ENCODE measurements at regions not wholly inside any gene's neighbourhood (a gene's known extent, or its start where the extent isn't known, plus 50 kb on each side); places are given as distances from the start of the nearest gene placed in this dataset.

DNA sequence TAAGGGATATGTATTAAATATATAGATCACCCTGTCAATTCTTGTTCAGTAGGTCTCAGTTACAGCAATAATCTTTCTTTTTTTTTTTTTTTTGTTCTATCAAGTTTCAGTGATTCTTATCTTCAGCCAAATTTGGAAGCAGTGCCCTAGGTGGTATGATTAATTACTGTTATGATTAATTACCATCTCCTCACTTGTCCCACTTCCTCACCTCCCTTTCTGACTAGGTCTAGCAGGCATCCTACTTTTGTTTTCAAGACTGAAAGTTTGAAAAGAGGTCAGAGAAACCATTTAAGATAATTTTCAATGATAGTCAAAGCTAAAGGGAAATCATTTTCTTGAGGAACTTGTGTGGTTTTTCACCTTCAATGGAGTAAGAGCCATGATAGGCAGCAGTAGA, 144.0 kb upstream of the CNTN4 start:
- no peak for DNase-seq (ENCODE audit: low read depth)

DNA sequence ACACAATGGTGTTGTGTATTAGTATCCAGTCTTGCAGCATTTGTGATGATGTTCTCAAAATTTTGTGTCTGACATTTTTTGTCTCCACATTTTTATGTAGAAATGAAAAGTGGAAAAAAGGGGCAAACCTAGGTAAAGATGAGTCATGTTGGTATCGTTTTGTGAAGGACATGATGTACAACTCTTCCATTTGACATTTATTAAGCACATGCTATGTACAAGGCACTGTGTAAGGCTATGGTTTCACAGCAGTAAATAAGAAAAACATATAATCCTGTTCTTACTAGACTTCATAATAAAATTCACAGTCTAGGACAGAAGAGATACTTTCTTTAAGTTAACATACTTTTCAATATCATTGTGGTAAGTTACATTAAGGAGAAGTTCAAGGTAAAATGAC, 143.5 kb upstream of the CNTN4 start:
- no peak for DNase-seq (ENCODE audit: low read depth)

DNA sequence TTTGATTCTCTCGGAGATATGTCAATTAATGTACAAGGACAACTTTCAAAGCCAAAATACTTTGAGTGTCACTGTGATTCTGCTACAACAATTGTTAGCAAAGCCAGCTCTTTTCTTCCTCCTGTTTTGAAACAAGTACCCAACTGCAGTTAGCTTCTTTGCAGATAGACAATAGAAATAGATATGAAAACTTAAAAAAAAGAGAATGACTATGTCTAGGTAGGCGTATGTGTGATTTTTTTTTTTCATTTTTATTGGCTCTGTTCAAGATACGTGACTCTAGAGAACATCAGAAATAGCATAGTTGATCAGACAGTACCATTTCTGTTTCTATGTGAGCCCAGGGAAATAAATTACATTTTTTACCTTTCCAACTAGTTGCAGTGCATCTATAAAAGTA, 142.9 kb upstream of the CNTN4 start:
- no peak for DNase-seq (ENCODE audit: low read depth)

GRCh38 chr3:1960506-1960905, 138.2 kb upstream of the CNTN4 start:
- no peak for DNase-seq (ENCODE audit: low read depth)

DNA sequence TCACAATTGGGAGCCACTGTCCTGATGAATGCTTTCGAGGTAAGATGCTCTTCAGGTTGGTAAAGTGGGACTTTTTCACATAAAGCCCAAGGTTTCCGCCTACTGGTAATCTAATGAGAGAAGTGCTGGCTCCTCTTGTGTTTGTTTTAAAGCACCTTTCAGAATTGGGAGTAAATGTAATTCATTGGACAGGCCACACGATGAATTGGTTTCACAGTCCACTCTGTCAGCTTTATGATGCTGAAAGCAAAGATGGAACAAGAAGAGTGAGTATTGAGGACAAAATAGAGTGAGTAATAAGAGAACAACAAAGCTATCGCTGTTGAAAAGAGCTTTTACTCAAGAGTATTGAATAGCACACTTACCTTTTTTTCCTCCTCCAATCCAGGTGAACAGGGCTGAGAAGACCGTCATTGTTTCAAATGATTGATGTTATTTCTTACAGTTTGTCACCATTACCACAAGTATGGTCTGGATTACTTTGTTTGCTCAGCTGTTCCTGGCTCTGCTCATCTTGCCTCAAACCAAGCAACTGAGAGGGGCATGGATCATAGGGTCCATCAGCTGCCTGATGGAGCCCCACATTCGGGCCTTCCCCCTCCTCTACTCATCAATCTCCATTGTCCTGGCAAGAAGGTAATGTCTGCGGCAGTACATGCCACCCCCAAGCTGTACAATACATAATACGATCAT, 136.1 kb upstream of the CNTN4 start:
- DNase-seq (ENCODE audit: low read depth) = no peak

DNA sequence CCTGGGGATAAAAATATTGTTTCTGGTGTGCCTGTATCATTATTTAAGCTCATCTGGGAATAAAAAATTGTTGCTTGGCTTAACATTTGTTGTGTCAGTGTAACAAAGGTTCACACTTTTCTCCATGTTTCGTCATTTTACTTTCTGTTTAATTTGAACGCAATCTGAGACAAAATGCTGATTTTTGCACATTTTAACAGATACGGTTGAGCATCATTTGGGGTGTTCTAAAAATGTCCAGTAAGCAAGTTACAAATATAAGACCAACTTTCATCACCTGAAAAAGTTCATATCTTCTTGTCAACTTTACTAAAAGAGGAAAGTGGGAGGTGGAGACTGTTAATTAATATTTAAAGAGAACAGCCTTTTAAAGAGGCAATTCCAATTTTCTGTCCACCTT, 134.8 kb upstream of the CNTN4 start:
- DNase-seq (ENCODE audit: low read depth) = no peak

DNA sequence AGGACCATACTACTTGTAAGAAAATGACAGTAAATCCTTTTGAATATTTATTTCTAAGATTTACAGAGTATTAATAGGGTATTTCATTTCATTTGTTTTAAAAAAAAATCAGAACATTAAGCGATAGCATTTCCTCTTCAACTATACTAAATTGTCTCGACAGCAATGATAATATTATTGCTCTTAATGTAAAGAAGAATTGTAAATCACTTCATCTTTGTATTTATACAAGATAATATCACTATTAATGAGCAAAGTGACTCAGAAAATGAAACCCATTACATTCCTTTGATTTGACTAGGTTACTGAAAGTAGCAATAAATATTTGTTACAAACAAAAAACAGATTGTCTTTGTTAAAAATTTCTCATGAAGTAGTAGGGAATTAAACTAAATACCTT, 131.1 kb upstream of the CNTN4 start:
- no peak for DNase-seq (ENCODE audit: low read depth)

- no peak for DNase-seq (ENCODE audit: low read depth)
Measured at GRCh38 chr3:1969281-1969680, 129.4 kb upstream of the CNTN4 start.

- peak; percentile 1 for DNase-seq (ENCODE audit: low read depth)
Measured at GRCh38 chr3:1971780-1972179, 126.9 kb upstream of the CNTN4 start.

- DNase-seq (ENCODE audit: low read depth) = no peak
Measured at GRCh38 chr3:1979961-1980615, 118.6 kb upstream of the CNTN4 start.

GRCh38 chr3:1987980-1988379, 110.7 kb upstream of the CNTN4 start:
- DNase-seq (ENCODE audit: low read depth) = no peak

DNA sequence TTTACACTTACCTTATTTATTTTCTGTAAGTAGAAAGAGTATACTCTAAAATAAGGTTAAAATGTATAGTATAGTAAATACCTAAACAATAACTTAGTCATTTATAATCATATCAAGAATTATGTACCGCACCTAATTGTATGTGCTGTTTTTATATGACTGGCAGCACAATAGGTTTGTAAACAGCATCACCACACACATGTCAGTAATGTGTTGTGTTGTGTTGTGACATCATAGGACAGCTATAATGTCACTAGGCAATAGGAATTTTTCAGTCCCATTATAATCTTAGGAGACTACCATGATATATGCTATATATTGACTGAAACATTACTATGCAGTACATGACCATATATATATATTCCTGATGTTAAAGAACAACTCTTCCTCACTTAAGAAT, 99.9 kb upstream of the CNTN4 start:
- no peak for DNase-seq (ENCODE audit: low read depth)

- no peak for DNase-seq (ENCODE audit: low read depth)
Measured at GRCh38 chr3:2001306-2002108, 97.2 kb upstream of the CNTN4 start.

DNA sequence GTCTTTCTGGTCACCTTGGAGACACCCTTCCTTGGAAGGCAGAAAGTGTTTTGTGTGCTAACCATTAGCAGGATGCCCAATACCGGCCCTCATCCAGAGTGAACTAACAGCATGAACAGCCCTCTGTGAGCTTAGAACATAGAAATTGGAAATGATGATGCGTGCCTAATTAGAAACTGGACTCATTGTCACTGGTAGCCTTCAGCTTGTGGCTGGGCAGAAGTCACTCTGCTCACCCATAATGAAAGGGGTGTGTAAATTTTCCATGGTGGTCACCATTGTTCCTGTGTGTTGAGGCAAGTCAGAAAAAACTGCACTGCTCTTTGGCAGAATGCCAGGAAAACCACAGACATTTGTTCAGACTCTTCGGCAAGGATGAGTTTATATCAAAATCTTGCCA, 74.7 kb upstream of the CNTN4 start:
- peak; percentile 0 for DNase-seq (ENCODE audit: low read depth)

GRCh38 chr3:2024713-2025112, 74.0 kb upstream of the CNTN4 start:
- no peak for DNase-seq (ENCODE audit: low read depth)

DNA sequence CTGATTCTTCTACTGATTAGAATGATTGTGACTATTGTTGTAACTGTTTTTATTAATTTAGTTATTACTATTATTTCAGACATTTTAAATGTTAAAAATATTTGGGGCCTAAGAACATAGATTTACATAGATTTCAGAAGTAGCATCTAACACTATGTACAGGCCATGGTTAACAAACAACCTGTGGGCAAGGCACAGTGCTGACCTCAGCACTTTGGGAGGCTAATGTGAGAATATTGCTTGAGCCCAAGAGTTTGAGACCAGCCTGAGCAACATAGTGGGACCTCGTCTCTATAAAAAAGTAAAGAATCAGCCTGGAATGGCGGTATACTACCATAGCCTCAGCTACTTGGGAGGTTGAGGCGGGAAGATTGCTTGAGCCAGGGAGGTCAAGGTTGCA, 69.1 kb upstream of the CNTN4 start:
- DNase-seq (ENCODE audit: low read depth) = no peak

- DNase-seq (ENCODE audit: low read depth) = no peak
Measured at GRCh38 chr3:2036076-2036475, 62.6 kb upstream of the CNTN4 start.

DNA sequence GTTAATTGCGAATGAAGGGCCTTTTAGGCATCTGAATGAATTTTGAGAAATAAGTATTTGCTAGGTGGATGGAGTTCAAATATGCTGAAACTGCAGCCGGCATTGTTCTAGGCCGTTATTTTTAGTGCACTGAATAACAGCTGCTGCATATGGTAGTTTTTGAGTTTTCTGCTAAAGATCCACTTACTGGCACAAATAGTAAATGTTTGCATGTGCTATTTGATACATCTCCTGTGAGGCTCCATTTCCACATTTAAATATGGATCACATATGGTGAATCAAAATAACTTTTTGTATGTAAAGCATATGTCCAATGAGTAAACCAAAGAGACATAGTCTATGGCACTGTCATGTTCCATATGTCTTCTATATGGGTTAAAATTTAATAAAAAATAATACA, 56.7 kb upstream of the CNTN4 start:
- DNase-seq (ENCODE audit: low read depth) = no peak

All from iris pigment epithelial cell (primary cell).